Osteoblast (primary cell): ENCODE measurements at regions not wholly inside any gene's neighbourhood (a gene's known extent, or its start where the extent isn't known, plus 50 kb on each side); places are given as distances from the start of the nearest gene placed in this dataset.

Experiments
- DNase-seq: peaks from one replicate; pipeline ENCODE4 v3.0.0; 2011; ENCODE audit warnings: low spot score, mixed read lengths; ENCODE audit not compliant: insufficient read length; ENCODE audit errors: missing footprints
- H2AFZ ChIP-seq: 2 replicates; pipeline ENCODE4 v1.6.0; 2011; ENCODE audit warnings: mild to moderate bottlenecking, low read length
- H3K27ac ChIP-seq: 2 replicates; pipeline ENCODE4 v1.5.1; 2011; ENCODE audit warnings: mild to moderate bottlenecking, low read depth, low read length, moderate library complexity
- H3K27me3 ChIP-seq: 2 replicates; pipeline ENCODE4 v1.6.0; 2012; ENCODE audit warnings: mild to moderate bottlenecking, control low read depth, inconsistent platforms, low read length, moderate library complexity; ENCODE audit not compliant: insufficient read depth
- H3K36me3 ChIP-seq: 2 replicates; pipeline ENCODE4 v1.5.1; 2011; ENCODE audit warnings: mild to moderate bottlenecking, low read length, control low read depth, moderate library complexity; ENCODE audit not compliant: insufficient read depth
- H3K4me1 ChIP-seq: 2 replicates; pipeline ENCODE4 v1.5.1; 2011; ENCODE audit warnings: mild to moderate bottlenecking, low read length, control low read depth, moderate library complexity; ENCODE audit not compliant: insufficient read depth
- H3K4me2 ChIP-seq: 2 replicates; pipeline ENCODE4 v1.6.0; 2011; ENCODE audit warnings: mild to moderate bottlenecking, low read length; ENCODE audit not compliant: insufficient read depth
- H3K4me3 ChIP-seq: fragments of 200-600 bp; sonication (generic); 3 replicates; pipeline ENCODE4 v1.5.1; 2012; ENCODE audit warnings: mild to moderate bottlenecking, low read length, inconsistent platforms; ENCODE audit not compliant: insufficient read depth
- H3K79me2 ChIP-seq: 2 replicates; pipeline ENCODE4 v1.6.0; 2012; ENCODE audit warnings: mild to moderate bottlenecking, low read length, control low read depth, inconsistent platforms; ENCODE audit not compliant: insufficient read depth
- H3K9me3 ChIP-seq: 2 replicates; pipeline ENCODE4 v1.5.1; 2011; ENCODE audit warnings: low read depth, low read length, control low read depth
- H4K20me1 ChIP-seq: 2 replicates; pipeline ENCODE4 v1.6.0; 2012; ENCODE audit warnings: mild to moderate bottlenecking, low read length, control low read depth; ENCODE audit not compliant: insufficient read depth
- CTCF ChIP-seq: IDR thresholded peaks from 2 replicates; pipeline ENCODE4 v1.5.1; 2011; ENCODE audit warnings: mild to moderate bottlenecking, low read depth, low read length, moderate library complexity; ENCODE audit errors: extremely low read depth

GRCh38 chr10:64275001-64275400 is 753.8 kb downstream of the REEP3 start:
- H3K79me2 ChIP-seq, result no peaks in the 10 kb centered on the region
- peaks cover 3% of the 10 kb centered on the region for H3K9me3 ChIP-seq
- H3K4me2 ChIP-seq, result no peak overlapping the region
- H2AFZ ChIP-seq, result no peak overlapping the region
- no peak for TF ChIP-seq CTCF
- no peaks in the 10 kb centered on the region for H4K20me1 ChIP-seq
- H3K27me3 ChIP-seq, result no peaks in the 10 kb centered on the region
- no peak for DNase-seq
- no peak overlapping the region for H3K4me3 ChIP-seq
- no peaks in the 10 kb centered on the region for H3K4me1 ChIP-seq
- H3K36me3 ChIP-seq, result no peaks in the 10 kb centered on the region
- no peak overlapping the region for H3K27ac ChIP-seq

DNA sequence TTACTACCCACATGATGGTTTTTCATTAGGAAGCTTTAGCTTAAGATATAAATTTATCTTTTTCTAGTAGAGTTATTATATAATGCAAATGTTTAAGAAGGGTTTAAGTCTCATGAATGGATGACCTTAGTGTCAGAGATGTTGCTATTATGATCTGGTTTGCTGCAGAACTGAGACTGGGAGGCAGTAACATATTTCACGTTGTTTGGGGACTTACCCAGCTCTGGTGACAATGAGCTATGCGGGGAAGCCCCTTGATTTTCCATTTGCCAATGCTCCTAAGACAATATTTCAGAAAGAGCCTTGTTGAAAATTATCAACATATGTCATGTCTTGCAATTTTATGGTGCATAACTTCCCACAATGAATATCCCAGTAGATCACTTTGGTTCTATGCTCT is 754.6 kb downstream of the REEP3 start:
- H3K9me3 ChIP-seq, result peaks cover 3% of the 10 kb centered on the region
- H3K36me3 ChIP-seq, result no peaks in the 10 kb centered on the region
- H3K4me1 ChIP-seq, result no peaks in the 10 kb centered on the region
- no peak overlapping the region for H2AFZ ChIP-seq
- no peaks in the 10 kb centered on the region for H4K20me1 ChIP-seq
- no peak for DNase-seq
- no peak overlapping the region for H3K27ac ChIP-seq
- no peak overlapping the region for H3K4me2 ChIP-seq
- H3K79me2 ChIP-seq, result no peaks in the 10 kb centered on the region
- TF ChIP-seq CTCF, result no peak
- H3K4me3 ChIP-seq, result no peak overlapping the region
- H3K27me3 ChIP-seq, result no peaks in the 10 kb centered on the region

GRCh38 chr10:64277536-64277935 is 756.3 kb downstream of the REEP3 start:
- Histone ChIP-seq H3K4me2 (no peak overlapping the region), H3K4me1 (no peaks in the 10 kb centered on the region), H3K27me3 (no peaks in the 10 kb centered on the region), H3K9me3 (peaks cover 3% of the 10 kb centered on the region), H3K79me2 (no peaks in the 10 kb centered on the region), H4K20me1 (no peaks in the 10 kb centered on the region), H3K36me3 (no peaks in the 10 kb centered on the region), H2AFZ (no peak overlapping the region), H3K4me3 (no peak overlapping the region), H3K27ac (no peak overlapping the region)
- TF ChIP-seq CTCF, result no peak
- no peak for DNase-seq

DNA sequence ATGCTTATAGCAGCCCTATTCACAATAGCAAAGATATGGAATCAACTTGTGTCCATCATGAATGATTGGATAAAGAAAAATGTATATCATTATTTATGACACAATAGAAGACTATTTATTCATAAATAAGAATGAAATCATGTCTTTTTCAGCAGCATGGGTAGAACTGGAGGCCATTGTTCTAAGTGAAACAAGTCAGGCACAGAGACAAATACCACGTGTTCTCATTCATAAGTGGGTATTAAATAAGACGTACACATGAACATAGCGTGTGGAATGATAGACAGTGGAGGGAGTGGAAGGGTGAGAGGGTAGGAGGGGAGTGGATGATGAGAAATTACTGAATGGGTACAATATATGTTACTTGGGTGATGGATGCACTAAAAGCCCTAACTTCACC is 762.4 kb downstream of the REEP3 start:
- Histone ChIP-seq H3K36me3 (no peaks in the 10 kb centered on the region), H3K9me3 (no peaks in the 10 kb centered on the region), H4K20me1 (no peaks in the 10 kb centered on the region), H3K4me3 (no peak overlapping the region), H2AFZ (no peak overlapping the region), H3K27me3 (no peaks in the 10 kb centered on the region), H3K79me2 (no peaks in the 10 kb centered on the region), H3K4me2 (no peak overlapping the region), H3K4me1 (no peaks in the 10 kb centered on the region), H3K27ac (no peak overlapping the region)
- no peak for DNase-seq
- no peak for TF ChIP-seq CTCF
